Astrocyte (in vitro differentiated cells and primary cell): ENCODE measurements at regions not wholly inside any gene's neighbourhood (a gene's known extent, or its start where the extent isn't known, plus 50 kb on each side); places are given as distances from the start of the nearest gene placed in this dataset.

Experiments
- CTCF ChIP-seq: IDR thresholded peaks from 2 replicates; pipeline ENCODE4 v1.5.1; 2011; ENCODE audit warnings: low read depth, mild to moderate bottlenecking, inconsistent platforms, low read length, moderate library complexity; ENCODE audit not compliant: insufficient read depth
- EZH2 ChIP-seq: IDR thresholded peaks from 2 replicates; pipeline ENCODE4 v1.6.1; 2012; ENCODE audit warnings: mild to moderate bottlenecking, low read length, inconsistent platforms; ENCODE audit not compliant: insufficient read depth

- TF ChIP-seq CTCF (no peak), EZH2 (no peak)
Observed at GRCh38 chr11:86728562-86728961, 56.1 kb upstream of the ME3 start.
